ENCODE measurements at regions not wholly inside any gene's neighbourhood (a gene's known extent, or its start where the extent isn't known, plus 50 kb on each side); places are given as distances from the start of the nearest gene placed in this dataset.

- TF ChIP-seq CTCF (IDR thresholded peaks at IDR 0.05) (no peak), POLR2A (IDR thresholded peaks at IDR 0.05) (no peak)
Observed at GRCh38 chr18:38886235-38886634, 1320.6 kb upstream of the CELF4 start.

Measured in testis (tissue), 2 donors.